Right lobe of liver (tissue), 4 donors: ENCODE measurements at regions not wholly inside any gene's neighbourhood (a gene's known extent, or its start where the extent isn't known, plus 50 kb on each side); places are given as distances from the start of the nearest gene placed in this dataset.

Experiments
- POLR2A ChIP-seq: fragments of 450-650 bp; IDR thresholded peaks from one replicate; pipeline ENCODE4 v1.6.1; 2017; ENCODE audit warnings: antibody characterized with exemption, mild to moderate bottlenecking
- TF ChIP-seq, protein P1 (sequence below), 4 donors: fragments of 200-600 bp in 3 of 4; fragments of 450-650 bp in 1 of 4; IDR thresholded peaks; one replicate each; pipeline versions ENCODE4 v1.5.1 to v1.8.0; 2016 to 2022; ENCODE audit warnings: antibody characterized with exemption in 4 of 4, mild to moderate bottlenecking in 2 of 4
- donor health status: DM: no; HTN: no; CAD: no.
- donor health status: DM: no; HTN: no; CAD: no.
- donor health status: DM: no; HTN: yes; CAD: no.

- TF ChIP-seq, protein P1, sequence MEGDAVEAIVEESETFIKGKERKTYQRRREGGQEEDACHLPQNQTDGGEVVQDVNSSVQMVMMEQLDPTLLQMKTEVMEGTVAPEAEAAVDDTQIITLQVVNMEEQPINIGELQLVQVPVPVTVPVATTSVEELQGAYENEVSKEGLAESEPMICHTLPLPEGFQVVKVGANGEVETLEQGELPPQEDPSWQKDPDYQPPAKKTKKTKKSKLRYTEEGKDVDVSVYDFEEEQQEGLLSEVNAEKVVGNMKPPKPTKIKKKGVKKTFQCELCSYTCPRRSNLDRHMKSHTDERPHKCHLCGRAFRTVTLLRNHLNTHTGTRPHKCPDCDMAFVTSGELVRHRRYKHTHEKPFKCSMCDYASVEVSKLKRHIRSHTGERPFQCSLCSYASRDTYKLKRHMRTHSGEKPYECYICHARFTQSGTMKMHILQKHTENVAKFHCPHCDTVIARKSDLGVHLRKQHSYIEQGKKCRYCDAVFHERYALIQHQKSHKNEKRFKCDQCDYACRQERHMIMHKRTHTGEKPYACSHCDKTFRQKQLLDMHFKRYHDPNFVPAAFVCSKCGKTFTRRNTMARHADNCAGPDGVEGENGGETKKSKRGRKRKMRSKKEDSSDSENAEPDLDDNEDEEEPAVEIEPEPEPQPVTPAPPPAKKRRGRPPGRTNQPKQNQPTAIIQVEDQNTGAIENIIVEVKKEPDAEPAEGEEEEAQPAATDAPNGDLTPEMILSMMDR (IDR thresholded peaks at IDR 0.05): no peak
- no peak for TF ChIP-seq POLR2A
Observed at GRCh38 chr7:130222-130572, 62.2 kb upstream of the FAM20C start.
